ENCODE measurements at regions not wholly inside any gene's neighbourhood (a gene's known extent, or its start where the extent isn't known, plus 50 kb on each side); places are given as distances from the start of the nearest gene placed in this dataset.

DNA sequence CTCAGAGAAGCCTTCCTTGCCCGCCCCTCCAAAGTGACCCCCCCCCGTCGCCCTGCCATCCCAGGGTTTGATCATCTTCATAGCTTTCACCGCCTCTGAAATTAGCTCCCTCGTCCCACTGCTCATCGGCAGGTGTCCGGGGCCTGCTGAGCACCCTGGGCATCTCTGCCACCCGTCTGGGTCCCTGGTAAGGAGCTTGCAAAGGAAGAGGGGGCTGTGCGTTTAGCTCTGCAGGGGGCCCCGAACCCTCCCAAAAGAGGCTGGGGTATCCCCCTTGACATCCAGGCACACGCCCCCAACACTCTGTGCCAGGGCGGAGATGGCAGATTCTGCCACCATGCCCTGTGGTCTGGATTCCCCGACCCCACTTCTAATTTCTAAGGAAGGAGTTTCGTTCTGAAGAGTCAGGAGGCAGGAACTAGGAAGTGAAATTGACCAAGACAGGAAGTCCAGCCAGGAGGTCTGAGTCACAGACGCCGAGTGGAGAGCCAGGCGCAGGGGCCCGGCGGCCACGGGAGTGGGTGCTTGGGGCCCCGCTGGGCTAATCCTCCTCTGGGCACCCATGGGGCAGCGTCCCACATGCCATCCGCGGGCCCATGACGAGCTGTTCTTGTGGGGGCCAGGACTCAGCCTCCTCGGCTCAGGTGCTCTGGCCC is 95.7 kb downstream of the RFLNA start:
- intact Hi-C loops (cut with DNase I), result no loop called here
- H3K9me3 ChIP-seq, result no peaks in the 10 kb centered on the region
- WGBS, 2 donors, result 75 to 86% methylated on average over 12 to 24 of the region's 26 CpGs
- H3K27ac ChIP-seq, result peak overlapping the region in 1 of 3 donors; percentile 79
- no peak for TF ChIP-seq POLR2A (IDR thresholded peaks at IDR 0.05)
- TF ChIP-seq, protein P1, sequence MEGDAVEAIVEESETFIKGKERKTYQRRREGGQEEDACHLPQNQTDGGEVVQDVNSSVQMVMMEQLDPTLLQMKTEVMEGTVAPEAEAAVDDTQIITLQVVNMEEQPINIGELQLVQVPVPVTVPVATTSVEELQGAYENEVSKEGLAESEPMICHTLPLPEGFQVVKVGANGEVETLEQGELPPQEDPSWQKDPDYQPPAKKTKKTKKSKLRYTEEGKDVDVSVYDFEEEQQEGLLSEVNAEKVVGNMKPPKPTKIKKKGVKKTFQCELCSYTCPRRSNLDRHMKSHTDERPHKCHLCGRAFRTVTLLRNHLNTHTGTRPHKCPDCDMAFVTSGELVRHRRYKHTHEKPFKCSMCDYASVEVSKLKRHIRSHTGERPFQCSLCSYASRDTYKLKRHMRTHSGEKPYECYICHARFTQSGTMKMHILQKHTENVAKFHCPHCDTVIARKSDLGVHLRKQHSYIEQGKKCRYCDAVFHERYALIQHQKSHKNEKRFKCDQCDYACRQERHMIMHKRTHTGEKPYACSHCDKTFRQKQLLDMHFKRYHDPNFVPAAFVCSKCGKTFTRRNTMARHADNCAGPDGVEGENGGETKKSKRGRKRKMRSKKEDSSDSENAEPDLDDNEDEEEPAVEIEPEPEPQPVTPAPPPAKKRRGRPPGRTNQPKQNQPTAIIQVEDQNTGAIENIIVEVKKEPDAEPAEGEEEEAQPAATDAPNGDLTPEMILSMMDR (IDR thresholded peaks at IDR 0.05), result no peak
- no peaks in the 10 kb centered on the region for H3K27me3 ChIP-seq
- no peak for DNase-seq
- no peak overlapping the region for H3K4me3 ChIP-seq (replicated peaks in 1 of 3)
- peaks cover 0 to under 1% of the 10 kb centered on the region in 2 donors for H3K36me3 ChIP-seq
- H3K4me1 ChIP-seq, result peaks cover 40 to 73% of the 10 kb centered on the region in 2 donors

DNA sequence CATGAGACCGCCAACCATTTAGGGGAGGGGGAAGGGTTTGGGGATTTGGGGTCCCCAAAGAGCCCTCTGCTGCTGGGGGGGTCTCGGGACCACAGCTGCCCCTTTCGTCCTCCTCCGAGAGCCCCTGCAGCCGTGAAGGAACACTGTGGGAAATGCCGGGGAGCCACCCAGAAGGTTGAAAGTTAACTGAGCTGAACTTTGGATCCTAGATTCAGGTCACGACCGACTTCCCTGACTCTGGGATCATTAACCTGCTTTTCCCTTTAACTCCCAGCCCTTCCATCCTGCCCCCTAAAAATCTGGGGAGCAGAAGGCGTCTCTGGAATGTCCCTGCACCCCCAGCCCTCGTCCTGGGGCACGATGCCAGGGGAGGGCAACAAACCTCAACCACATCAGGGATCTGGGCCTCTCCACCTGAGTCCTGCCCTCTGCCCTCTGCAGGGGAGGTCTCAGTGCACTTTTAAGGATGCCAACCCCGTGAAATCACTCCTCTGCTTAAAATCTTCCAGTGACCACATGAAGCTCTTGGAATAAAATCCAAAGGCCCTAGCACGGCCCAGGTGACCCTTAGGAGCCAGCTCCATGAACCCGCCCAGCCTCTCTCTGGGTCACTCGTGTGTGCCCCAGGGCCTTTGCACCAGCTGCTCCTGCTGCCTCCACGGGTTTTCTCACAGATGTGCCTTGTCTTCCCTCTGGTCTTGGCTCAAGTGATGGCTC is 95.0 kb downstream of the RFLNA start:
- Histone ChIP-seq H3K27ac (peak overlapping the region; percentile 43 to 82 (median 79)), H3K36me3 (peaks cover 0 to 7% of the 10 kb centered on the region in 2 donors), H3K9me3 (no peaks in the 10 kb centered on the region), H3K4me3 (replicated peaks in 1 of 3) (peak overlapping the region in 1 of 3 donors; percentile 36), H3K4me1 (peaks cover 40 to 73% of the 10 kb centered on the region in 2 donors), H3K27me3 (no peaks in the 10 kb centered on the region)
- no peak for TF ChIP-seq POLR2A (IDR thresholded peaks at IDR 0.05)
- TF ChIP-seq, protein P1 (IDR thresholded peaks at IDR 0.05), result no peak
- 76 to 80% methylated on average over 10 to 15 of the region's 16 CpGs for WGBS, 2 donors
- intact Hi-C loops (cut with DNase I), result no loop called here
- no peak for DNase-seq

DNA sequence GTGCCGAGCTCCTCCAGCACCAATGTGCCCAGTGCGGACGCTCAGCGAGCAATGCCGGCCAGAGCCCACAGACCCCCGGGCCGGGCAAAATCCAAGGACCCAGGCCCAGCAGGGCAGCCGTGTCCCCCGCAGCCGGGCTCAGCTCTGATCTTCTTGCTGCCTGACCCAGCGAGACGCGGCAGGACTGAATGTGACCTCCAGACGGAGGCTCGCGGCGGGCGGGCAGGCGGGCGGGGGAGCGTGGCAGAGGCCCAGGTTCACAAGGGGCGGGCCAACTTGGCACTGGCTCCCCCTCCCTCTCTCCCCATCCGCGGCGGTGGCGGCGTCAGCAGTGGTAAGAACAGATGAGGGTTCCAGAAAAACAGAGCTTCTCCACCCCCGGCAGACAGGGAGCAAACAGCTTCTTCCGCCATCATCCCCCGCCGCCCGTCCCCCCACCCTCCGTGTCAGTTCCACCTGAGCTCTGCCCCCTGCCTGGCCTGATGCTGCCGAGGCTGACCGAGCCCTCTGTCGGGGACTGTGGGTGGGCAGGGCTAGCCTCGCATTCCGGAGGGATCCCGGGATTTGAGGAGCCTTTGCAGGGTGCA is 94.3 kb downstream of the RFLNA start:
- peak; percentile 89 to 90 for DNase-seq
- peaks cover 0 to 12% of the 10 kb centered on the region in 2 donors for H3K36me3 ChIP-seq
- 0 to 20% methylated on average over 3 to 4 of the region's 39 CpGs for WGBS, 2 donors
- no peaks in the 10 kb centered on the region for H3K27me3 ChIP-seq
- peak overlapping the region; percentile 74 to 82 (median 79) for H3K27ac ChIP-seq
- no peak for TF ChIP-seq POLR2A (IDR thresholded peaks at IDR 0.05)
- TF ChIP-seq, protein P1 (IDR thresholded peaks at IDR 0.05), result no peak
- peaks cover 40 to 69% of the 10 kb centered on the region in 2 donors for H3K4me1 ChIP-seq
- peak overlapping the region in 2 of 3 donors; percentile 28 to 36 for H3K4me3 ChIP-seq (replicated peaks in 1 of 3)
- H3K9me3 ChIP-seq, result no peaks in the 10 kb centered on the region
- intact Hi-C loops (cut with DNase I), result no loop called here

DNA sequence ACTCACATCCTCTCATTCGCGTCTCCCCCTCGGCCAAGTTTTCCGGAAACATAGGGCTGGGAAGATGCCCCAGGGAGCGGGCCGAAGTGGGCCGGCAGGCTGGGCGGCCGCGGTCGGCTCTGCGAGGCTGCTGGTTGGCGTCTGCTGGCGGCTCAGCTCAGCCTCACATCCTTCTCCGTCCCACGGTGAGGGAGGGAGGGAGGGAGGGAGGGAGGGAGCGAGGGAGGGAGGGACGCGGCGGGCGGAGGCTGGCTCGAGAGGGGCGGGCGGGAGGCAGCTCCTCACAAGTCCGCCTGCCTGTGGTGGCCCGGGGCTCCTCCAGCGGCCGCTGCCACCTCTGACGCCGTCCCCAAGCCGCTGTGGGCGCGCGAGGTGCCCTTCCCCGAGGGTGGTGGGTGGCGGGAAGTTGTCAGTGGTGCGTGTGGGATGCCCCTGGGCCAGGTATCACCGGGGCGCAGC is 93.8 kb downstream of the RFLNA start:
- 1 to 12% methylated on average over 12 to 19 of the region's 39 CpGs for WGBS, 2 donors
- H3K36me3 ChIP-seq, result peaks cover under 1 to 13% of the 10 kb centered on the region in 2 donors
- peak overlapping the region in 2 of 3 donors; percentile 28 to 36 for H3K4me3 ChIP-seq (replicated peaks in 1 of 3)
- peak overlapping the region; percentile 74 to 82 (median 79) for H3K27ac ChIP-seq
- no peaks in the 10 kb centered on the region for H3K9me3 ChIP-seq
- DNase-seq, result peak; percentile 81 to 82
- intact Hi-C loops (cut with DNase I), result no loop called here
- TF ChIP-seq, protein P1 (IDR thresholded peaks at IDR 0.05), result peak in 1 of 6 experiments; percentile 17
- TF ChIP-seq POLR2A (IDR thresholded peaks at IDR 0.05), result peak in 1 of 2 donors; percentile 13
- no peaks in the 10 kb centered on the region for H3K27me3 ChIP-seq
- H3K4me1 ChIP-seq, result peaks cover 38 to 64% of the 10 kb centered on the region in 2 donors

All from thyroid gland (tissue), 4 donors.